MM.1S (cell line): ENCODE measurements at regions not wholly inside any gene's neighbourhood (a gene's known extent, or its start where the extent isn't known, plus 50 kb on each side); places are given as distances from the start of the nearest gene placed in this dataset.

Experiments
- DNase-seq: peaks from one replicate; pipeline ENCODE4 v3.0.0-alpha.2; 2015
- H2AFZ ChIP-seq: fragments of 300-600 bp; sonication (generic); 2 replicates; pipeline ENCODE4 v1.6.0; 2016; ENCODE audit warnings: antibody characterized with exemption, low read length
- H3F3A ChIP-seq: fragments of 300-600 bp; sonication (generic); 2 replicates; pipeline ENCODE4 v1.6.1; 2016; ENCODE audit warnings: mild to moderate bottlenecking, antibody characterized with exemption, low read length, moderate library complexity, mixed read lengths; ENCODE audit not compliant: insufficient read depth
- H3K27ac ChIP-seq: fragments of 300-600 bp; sonication (generic); 2 replicates; pipeline ENCODE4 v1.5.1; 2016; ENCODE audit warnings: mild to moderate bottlenecking, low read length
- H3K27me3 ChIP-seq: fragments of 300-600 bp; sonication (generic); replicated peaks from 2 replicates; pipeline ENCODE4 v1.6.0; 2016; ENCODE audit warnings: low read length; ENCODE audit not compliant: insufficient read depth
- H3K36me3 ChIP-seq: fragments of 300-600 bp; sonication (generic); replicated peaks from 2 replicates; pipeline ENCODE4 v1.6.1; 2016; ENCODE audit warnings: mild to moderate bottlenecking, low read length, mixed read lengths; ENCODE audit not compliant: insufficient read depth
- H3K4me1 ChIP-seq: fragments of 300-600 bp; sonication (generic); 2 replicates; pipeline ENCODE4 v1.6.1; 2016; ENCODE audit warnings: low read length, mixed read lengths
- H3K4me2 ChIP-seq: fragments of 300-600 bp; sonication (generic); 2 replicates; pipeline ENCODE4 v1.6.0; 2016; ENCODE audit warnings: low read depth, low read length
- H3K4me3 ChIP-seq: fragments of 300-600 bp; sonication (generic); 2 replicates; pipeline ENCODE4 v1.5.1; 2016; ENCODE audit warnings: low read length, mixed read lengths
- H3K79me2 ChIP-seq: fragments of 300-600 bp; sonication (generic); 2 replicates; pipeline ENCODE4 v1.6.1; 2016; ENCODE audit warnings: mixed run types, low read length, mixed read lengths
- H3K9ac ChIP-seq: fragments of 300-600 bp; sonication (generic); 2 replicates; pipeline ENCODE4 v1.6.1; 2016; ENCODE audit warnings: low read length, mixed read lengths
- H3K9me2 ChIP-seq: fragments of 300-600 bp; sonication (generic); replicated peaks from 2 replicates; pipeline ENCODE4 v1.6.1; 2016; ENCODE audit warnings: mild to moderate bottlenecking, low read length, mixed read lengths; ENCODE audit not compliant: insufficient read depth
- H3K9me3 ChIP-seq: fragments of 300-600 bp; sonication (generic); replicated peaks from 2 replicates; pipeline ENCODE4 v1.6.1; 2016; ENCODE audit warnings: mild to moderate bottlenecking, low read length, mixed read lengths; ENCODE audit not compliant: insufficient read depth
- H4K20me1 ChIP-seq: fragments of 300-600 bp; sonication (generic); 2 replicates; pipeline ENCODE4 v1.6.1; 2016; ENCODE audit warnings: mild to moderate bottlenecking, low read length, moderate library complexity, mixed read lengths; ENCODE audit not compliant: insufficient read depth
- EZH2 ChIP-seq: fragments of 300-600 bp; sonication (generic); optimal IDR thresholded peaks from 2 replicates; pipeline ENCODE3; 2017; ENCODE audit warnings: low read depth, mild to moderate bottlenecking, antibody characterized with exemption, low read length, mixed read lengths
- EZH2phosphoT487 ChIP-seq: fragments of 300-600 bp; sonication (generic); IDR thresholded peaks from 2 replicates; pipeline ENCODE4 v1.6.1; 2018; ENCODE audit warnings: antibody characterized with exemption, low read length
- TF ChIP-seq, protein P1 (sequence below): fragments of 300-600 bp; sonication (generic); IDR thresholded peaks from 2 replicates; pipeline ENCODE4 v1.5.1; 2016; ENCODE audit warnings: antibody characterized with exemption, low read length, mixed read lengths

DNA sequence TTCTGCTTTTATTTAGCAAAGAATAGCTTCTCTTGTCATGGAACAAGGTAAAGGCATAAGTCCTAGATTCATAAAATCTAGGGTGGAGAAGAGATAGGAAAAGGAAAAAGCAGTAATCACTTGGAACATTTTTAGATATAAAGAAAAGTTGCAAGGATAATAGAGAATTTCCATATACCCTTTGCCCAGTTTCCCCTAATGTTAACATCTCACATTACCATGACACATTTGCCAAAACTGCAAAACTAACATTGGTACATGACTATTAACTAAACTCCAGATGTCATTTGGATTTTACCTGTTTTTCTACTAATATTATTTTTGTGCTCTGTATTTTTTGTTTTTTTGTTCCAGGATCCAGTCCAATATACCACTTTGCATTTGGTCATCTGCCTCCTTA is 265.1 kb downstream of the ETAA1 start:
- Histone ChIP-seq H3K4me1 (no peaks in the 10 kb centered on the region), H3K79me2 (no peaks in the 10 kb centered on the region), H4K20me1 (no peaks in the 10 kb centered on the region), H3F3A (no peaks in the 10 kb centered on the region), H3K4me3 (no peak overlapping the region), H2AFZ (no peak overlapping the region), H3K9ac (no peak overlapping the region), H3K27me3 (no peaks in the 10 kb centered on the region), H3K9me2 (no peaks in the 10 kb centered on the region), H3K4me2 (no peak overlapping the region), H3K36me3 (no peaks in the 10 kb centered on the region), H3K27ac (no peak overlapping the region), H3K9me3 (no peaks in the 10 kb centered on the region)
- TF ChIP-seq EZH2 (no peak), EZH2phosphoT487 (no peak)
- TF ChIP-seq, protein P1, sequence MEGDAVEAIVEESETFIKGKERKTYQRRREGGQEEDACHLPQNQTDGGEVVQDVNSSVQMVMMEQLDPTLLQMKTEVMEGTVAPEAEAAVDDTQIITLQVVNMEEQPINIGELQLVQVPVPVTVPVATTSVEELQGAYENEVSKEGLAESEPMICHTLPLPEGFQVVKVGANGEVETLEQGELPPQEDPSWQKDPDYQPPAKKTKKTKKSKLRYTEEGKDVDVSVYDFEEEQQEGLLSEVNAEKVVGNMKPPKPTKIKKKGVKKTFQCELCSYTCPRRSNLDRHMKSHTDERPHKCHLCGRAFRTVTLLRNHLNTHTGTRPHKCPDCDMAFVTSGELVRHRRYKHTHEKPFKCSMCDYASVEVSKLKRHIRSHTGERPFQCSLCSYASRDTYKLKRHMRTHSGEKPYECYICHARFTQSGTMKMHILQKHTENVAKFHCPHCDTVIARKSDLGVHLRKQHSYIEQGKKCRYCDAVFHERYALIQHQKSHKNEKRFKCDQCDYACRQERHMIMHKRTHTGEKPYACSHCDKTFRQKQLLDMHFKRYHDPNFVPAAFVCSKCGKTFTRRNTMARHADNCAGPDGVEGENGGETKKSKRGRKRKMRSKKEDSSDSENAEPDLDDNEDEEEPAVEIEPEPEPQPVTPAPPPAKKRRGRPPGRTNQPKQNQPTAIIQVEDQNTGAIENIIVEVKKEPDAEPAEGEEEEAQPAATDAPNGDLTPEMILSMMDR: no peak
- no peak for DNase-seq

DNA sequence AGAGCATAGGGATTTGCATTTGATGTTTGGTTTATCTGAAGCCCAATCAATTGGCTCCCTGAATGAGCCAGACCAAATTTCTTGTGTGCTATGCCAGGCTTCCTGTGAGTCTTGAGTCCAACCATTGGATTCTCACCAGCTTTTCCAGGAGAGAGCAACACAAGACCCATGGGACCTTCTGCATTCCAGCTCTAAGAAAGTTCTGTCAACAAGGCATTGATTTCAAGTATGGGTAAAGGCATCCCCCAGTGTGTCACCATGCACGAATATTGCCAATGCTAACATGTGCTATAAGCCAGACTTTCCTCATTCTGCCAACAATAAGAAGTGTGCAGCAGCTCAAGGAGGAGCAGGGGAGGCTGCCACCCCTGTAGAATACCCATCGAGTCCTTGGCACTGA is 266.6 kb downstream of the ETAA1 start:
- Histone ChIP-seq H3K27ac (no peak overlapping the region), H3K4me2 (no peak overlapping the region), H3K9me3 (no peaks in the 10 kb centered on the region), H3K9me2 (no peaks in the 10 kb centered on the region), H4K20me1 (no peaks in the 10 kb centered on the region), H3K4me1 (no peaks in the 10 kb centered on the region), H3K4me3 (no peak overlapping the region), H3K79me2 (no peaks in the 10 kb centered on the region), H3F3A (no peaks in the 10 kb centered on the region), H3K9ac (no peak overlapping the region), H3K36me3 (no peaks in the 10 kb centered on the region), H2AFZ (no peak overlapping the region), H3K27me3 (no peaks in the 10 kb centered on the region)
- DNase-seq: no peak
- TF ChIP-seq EZH2phosphoT487 (no peak), EZH2 (no peak)
- TF ChIP-seq, protein P1: no peak

DNA sequence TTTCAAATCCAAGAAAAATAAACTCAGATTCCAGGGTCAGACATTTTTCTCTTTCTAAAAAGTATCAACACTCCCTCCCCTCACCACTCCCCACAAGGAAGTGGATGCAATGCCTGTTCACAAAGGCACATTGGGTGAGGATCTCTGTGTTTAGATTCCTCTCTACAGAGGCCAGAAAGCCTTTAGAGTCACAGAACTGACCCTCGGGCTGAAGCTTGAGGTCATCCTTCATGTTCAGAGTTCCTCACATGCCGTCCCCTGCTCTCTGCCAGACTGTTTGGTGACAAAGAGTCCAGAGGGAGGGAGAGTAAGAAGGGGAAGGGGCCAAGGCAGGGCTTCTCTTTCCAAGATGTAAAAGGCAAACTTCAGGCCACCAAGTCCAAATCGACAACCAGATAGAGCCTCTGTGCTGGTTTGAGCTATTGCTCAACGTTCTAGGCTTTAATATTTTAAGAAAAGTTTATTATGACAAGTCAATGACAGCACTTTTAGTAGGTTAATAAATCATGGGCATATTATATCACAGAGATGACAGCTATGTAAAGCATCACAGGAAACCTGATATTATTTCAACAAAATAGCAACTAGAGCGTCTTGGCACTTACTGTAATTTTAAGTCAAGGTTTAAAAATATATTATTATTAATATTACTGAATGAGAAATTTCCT is 269.4 kb downstream of the ETAA1 start:
- H3K27ac ChIP-seq: no peak overlapping the region
- no peaks in the 10 kb centered on the region for H3K27me3 ChIP-seq
- no peaks in the 10 kb centered on the region for H3F3A ChIP-seq
- no peak for DNase-seq
- H4K20me1 ChIP-seq: no peaks in the 10 kb centered on the region
- TF ChIP-seq EZH2: no peak
- TF ChIP-seq EZH2phosphoT487: no peak
- TF ChIP-seq, protein P1: no peak
- no peaks in the 10 kb centered on the region for H3K36me3 ChIP-seq
- no peaks in the 10 kb centered on the region for H3K79me2 ChIP-seq
- H3K4me2 ChIP-seq: no peak overlapping the region
- no peaks in the 10 kb centered on the region for H3K4me1 ChIP-seq
- H3K9ac ChIP-seq: no peak overlapping the region
- no peak overlapping the region for H2AFZ ChIP-seq
- H3K4me3 ChIP-seq: no peak overlapping the region
- H3K9me3 ChIP-seq: no peaks in the 10 kb centered on the region
- no peaks in the 10 kb centered on the region for H3K9me2 ChIP-seq
